H1 (cell line): ENCODE measurements at regions not wholly inside any gene's neighbourhood (a gene's known extent, or its start where the extent isn't known, plus 50 kb on each side); places are given as distances from the start of the nearest gene placed in this dataset.

Experiments
- CHD2 ChIP-seq: IDR thresholded peaks from 2 replicates; pipeline ENCODE4 v1.6.1; 2012; ENCODE audit warnings: low read length, improper control_type of control experiment
- CTCF ChIP-seq, 3 experiments: IDR thresholded peaks; 1 replicate in 2 of 3; 2 replicates in 1 of 3; pipeline versions ENCODE4 v1.5.1 to v1.6.1; 2011; ENCODE audit warnings: low read length in 3 of 3, mild to moderate bottlenecking in 3 of 3, inconsistent platforms in 2 of 3, low read depth in 1 of 3, moderate library complexity in 1 of 3; ENCODE audit not compliant: insufficient read depth in 1 of 3; ENCODE audit errors: control extremely low read depth in 1 of 3
- EZH2 ChIP-seq: fragments of 200-600 bp; sonication (generic); IDR thresholded peaks from 2 replicates; pipeline ENCODE4 v1.7.1; 2012; ENCODE audit warnings: low read depth, mild to moderate bottlenecking, moderate library complexity, low read length, inconsistent platforms; ENCODE audit not compliant: severe bottlenecking
- GABPA ChIP-seq: IDR thresholded peaks from 2 replicates; pipeline ENCODE4 v1.6.1; 2011; ENCODE audit warnings: mild to moderate bottlenecking, low read length, moderate library complexity, borderline replicate concordance; ENCODE audit not compliant: insufficient read depth
- GTF2F1 ChIP-seq: IDR thresholded peaks from 2 replicates; pipeline ENCODE4 v1.6.1; 2012; ENCODE audit warnings: low read depth, low read length, improper control_type of control experiment, borderline replicate concordance
- MAX ChIP-seq: IDR thresholded peaks from 2 replicates; pipeline ENCODE4 v1.6.1; 2012; ENCODE audit warnings: inconsistent platforms
- NRF1 ChIP-seq: IDR thresholded peaks from 2 replicates; pipeline ENCODE4 v1.6.1; 2011; ENCODE audit warnings: mild to moderate bottlenecking, low read depth, low read length, improper control_type of control experiment
- RAD21 ChIP-seq, 2 experiments: IDR thresholded peaks in 1 of 2; conservative IDR thresholded peaks in 1 of 2; 2 replicates each; pipeline ENCODE4 v1.6.1; 2011; ENCODE audit warnings: low read depth in 2 of 2, low read length in 2 of 2, improper control_type of control experiment in 1 of 2, inconsistent platforms in 1 of 2, mild to moderate bottlenecking in 1 of 2, moderate library complexity in 1 of 2
- RFX5 ChIP-seq: IDR thresholded peaks from 2 replicates; pipeline ENCODE4 v1.6.1; 2011; ENCODE audit warnings: low read depth, low read length, improper control_type of control experiment, borderline replicate concordance
- SIX5 ChIP-seq: IDR thresholded peaks from 2 replicates; pipeline ENCODE4 v1.6.1; 2011; ENCODE audit warnings: mild to moderate bottlenecking, low read depth, low read length
- TAF1 ChIP-seq: IDR thresholded peaks from 2 replicates; pipeline ENCODE4 v1.6.1; 2011; ENCODE audit warnings: mild to moderate bottlenecking, low read depth, low read length
- YY1 ChIP-seq: IDR thresholded peaks from 2 replicates; pipeline ENCODE4 v1.6.1; 2011; ENCODE audit warnings: low read depth, mild to moderate bottlenecking, low read length

GRCh38 chr1:106480629-106481028 is 575.8 kb upstream of the PRMT6 start:
- no peak for TF ChIP-seq NRF1
- no peak for TF ChIP-seq GABPA
- no peak for TF ChIP-seq CTCF (IDR thresholded peaks at IDR 0.05; ENCODE audit: control extremely low read depth in 1 of 3, insufficient read depth in 1 of 3, low read depth in 1 of 3, low read length in 3 of 3)
- TF ChIP-seq TAF1 = no peak
- TF ChIP-seq GTF2F1 = no peak
- no peak for TF ChIP-seq RFX5
- no peak for TF ChIP-seq EZH2
- TF ChIP-seq YY1 = no peak
- TF ChIP-seq CHD2 = no peak
- no peak for TF ChIP-seq SIX5
- no peak for TF ChIP-seq MAX
- no peak for TF ChIP-seq RAD21 (IDR thresholded peaks at IDR 0.05 in 1 of 2, conservative IDR thresholded peaks at IDR 0.05 in 1 of 2; ENCODE audit: low read depth in 2 of 2, low read length in 2 of 2)
